ENCODE measurements at regions not wholly inside any gene's neighbourhood (a gene's known extent, or its start where the extent isn't known, plus 50 kb on each side); places are given as distances from the start of the nearest gene placed in this dataset.
A peak's percentile ranks its signal among the peaks of the same experiment; 100 is the strongest.
"Not testable (repeated sequence)": the region's sequence is repeated elsewhere in the genome, so short reads cannot be mapped to it uniquely, and the experiment has no call there.

GRCh38 chr7:32762206-32762924 is 129.2 kb downstream of the KBTBD2 start:
- DNase-seq: not testable (repeated sequence)

DNA sequence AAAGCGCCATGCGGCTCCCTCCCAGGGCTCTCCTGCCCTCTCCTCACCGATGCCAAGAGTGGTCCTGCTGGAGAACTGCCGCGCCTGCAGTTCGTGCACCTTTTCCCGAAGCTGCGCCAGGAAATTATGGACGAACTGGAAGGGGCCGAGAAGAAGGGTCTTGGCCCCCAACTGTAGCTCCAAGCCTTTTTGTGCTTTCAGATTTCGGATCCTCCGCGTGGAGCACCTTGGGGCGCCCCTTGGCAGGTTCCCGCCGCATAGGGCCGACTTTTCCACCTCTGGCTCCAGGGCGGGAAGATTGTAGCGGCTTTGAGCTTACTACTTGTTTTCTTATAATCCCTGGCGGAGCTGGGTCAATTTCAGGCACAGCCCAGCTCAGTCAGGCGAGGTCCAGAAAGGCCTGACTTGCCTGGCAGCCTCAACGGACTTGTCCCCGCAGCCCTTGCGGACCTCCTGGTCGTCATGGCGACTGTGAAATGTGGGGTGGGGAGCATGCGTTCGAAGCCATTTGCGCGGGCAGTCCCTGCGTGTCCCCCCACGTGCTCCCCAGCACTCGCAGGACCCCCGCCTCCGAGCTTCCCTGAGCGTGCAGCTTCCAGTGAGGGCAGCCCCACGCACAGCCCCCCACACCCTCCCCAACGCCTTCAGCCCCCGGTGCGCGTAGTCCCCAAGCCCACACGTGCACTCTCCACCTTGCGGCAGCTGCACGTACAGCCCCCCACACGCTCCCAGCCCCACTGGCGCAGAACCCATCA is 129.9 kb downstream of the KBTBD2 start:
- peak; percentile 31 for DNase-seq

- DNase-seq: not testable (repeated sequence)
Measured at GRCh38 chr7:32760755-32761154, 130.8 kb downstream of the KBTBD2 start.

- DNase-seq: not testable (repeated sequence)
Measured at GRCh38 chr7:32759859-32760258, 131.7 kb downstream of the KBTBD2 start.

- not testable (repeated sequence) for DNase-seq
Measured at GRCh38 chr7:32753872-32754271, 137.7 kb downstream of the KBTBD2 start.

GRCh38 chr7:32748337-32748736 is 143.2 kb downstream of the KBTBD2 start:
- not testable (repeated sequence) for DNase-seq

DNA sequence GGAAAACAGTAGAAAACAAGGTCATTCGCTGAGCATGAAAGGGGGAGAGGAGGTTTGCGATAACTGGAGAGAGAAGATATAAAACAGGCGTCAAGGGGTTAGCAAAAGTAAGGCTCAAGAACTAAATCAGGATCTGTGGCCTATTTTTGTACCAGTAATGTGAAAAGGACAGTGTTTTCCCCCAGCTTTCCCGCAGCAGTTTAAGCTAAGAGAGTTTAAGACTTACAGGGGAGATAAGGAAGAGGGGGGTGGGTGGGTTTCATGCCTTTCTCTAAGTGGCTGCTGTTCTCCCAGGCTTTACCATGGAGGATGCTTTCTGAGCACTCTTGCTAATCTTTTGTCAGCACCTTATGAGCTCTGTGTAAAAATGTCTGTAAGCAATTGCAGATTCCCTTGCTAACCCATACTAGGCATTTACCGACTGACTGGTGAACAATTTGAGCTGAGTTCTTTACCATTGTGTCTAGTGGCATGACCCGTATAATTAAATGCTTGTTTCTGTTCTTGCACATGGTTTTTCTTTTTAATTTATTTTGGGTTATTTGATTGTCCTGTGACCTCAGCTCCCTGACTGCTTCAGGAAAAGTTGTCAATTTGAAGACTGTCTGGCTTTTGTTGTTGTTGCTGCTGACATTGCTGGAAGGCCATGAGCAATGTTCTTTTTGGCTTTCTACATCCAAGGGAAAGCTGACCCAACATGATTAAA is 144.0 kb downstream of the KBTBD2 start:
- DNase-seq: not testable (repeated sequence)

DNA sequence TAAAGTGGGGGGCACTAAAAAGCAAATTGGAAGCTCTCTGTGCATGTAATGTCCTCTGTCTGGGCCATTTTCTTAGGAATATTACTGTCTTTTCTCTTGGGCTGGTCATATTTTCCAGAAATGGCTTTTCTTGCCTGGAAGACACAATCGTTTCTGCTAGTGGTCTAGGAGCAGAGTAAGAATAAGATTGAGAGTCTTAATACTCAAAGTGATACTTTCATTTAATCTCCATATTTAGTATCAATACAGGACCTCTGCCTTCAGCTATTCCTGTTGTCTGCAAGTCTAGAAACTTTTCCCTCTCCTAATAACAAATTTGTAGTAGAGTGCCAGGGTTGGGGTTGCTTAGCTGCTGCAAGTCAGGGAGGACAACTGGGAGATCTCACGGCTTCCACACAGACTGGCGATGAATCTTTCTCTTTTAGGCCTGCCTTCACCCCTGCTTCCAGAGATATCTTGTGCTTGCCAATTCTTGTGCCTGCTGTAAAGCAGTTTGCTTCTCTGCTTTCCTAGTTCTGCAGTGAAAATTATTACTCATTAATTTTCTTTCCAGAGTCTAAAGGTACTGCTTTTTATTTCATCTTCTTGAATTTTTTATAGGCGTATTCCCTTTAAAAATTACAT is 149.6 kb downstream of the KBTBD2 start:
- not testable (repeated sequence) for DNase-seq

DNA sequence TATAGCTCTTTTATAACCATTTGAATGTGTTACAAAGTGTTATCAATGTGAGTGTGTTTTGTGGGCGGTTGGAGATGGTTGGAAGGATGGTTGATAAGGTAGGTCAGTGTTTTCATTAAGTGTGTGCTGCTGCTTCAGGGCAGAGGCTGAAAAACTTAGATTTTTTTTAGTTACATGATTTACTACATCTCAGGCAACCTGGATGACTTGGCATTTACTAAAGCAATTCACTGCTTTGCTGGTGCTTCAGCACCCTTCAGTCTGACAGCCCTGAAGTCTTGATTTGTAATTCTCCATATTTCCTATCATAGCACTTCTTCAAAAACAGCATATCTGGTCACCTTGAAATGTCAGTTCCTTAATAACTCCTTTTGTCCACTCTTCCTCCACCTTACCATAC is 151.8 kb downstream of the KBTBD2 start:
- DNase-seq: not testable (repeated sequence)

- DNase-seq: not testable (repeated sequence)
Measured at GRCh38 chr7:32738390-32738789, 153.2 kb downstream of the KBTBD2 start.

- not testable (repeated sequence) for DNase-seq
Measured at GRCh38 chr7:32732767-32733166, 158.8 kb downstream of the KBTBD2 start.

DNA sequence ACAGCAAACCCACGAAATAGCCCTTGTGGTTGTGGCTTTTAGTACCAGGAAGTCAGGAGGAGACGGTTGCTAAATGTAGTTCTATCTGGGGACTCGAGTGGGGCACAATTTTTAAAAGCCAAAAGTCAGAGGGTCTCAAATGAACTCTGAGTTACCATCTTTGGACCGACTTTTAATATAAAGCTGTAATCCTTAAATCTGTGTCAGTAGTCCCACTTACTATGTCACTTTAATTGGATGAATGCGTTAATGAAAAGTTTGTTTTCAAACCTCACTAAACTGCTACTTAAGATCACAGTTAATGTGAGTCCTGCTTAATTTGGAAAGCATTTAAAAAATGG is 162.3 kb downstream of the KBTBD2 start:
- DNase-seq: not testable (repeated sequence)

DNA sequence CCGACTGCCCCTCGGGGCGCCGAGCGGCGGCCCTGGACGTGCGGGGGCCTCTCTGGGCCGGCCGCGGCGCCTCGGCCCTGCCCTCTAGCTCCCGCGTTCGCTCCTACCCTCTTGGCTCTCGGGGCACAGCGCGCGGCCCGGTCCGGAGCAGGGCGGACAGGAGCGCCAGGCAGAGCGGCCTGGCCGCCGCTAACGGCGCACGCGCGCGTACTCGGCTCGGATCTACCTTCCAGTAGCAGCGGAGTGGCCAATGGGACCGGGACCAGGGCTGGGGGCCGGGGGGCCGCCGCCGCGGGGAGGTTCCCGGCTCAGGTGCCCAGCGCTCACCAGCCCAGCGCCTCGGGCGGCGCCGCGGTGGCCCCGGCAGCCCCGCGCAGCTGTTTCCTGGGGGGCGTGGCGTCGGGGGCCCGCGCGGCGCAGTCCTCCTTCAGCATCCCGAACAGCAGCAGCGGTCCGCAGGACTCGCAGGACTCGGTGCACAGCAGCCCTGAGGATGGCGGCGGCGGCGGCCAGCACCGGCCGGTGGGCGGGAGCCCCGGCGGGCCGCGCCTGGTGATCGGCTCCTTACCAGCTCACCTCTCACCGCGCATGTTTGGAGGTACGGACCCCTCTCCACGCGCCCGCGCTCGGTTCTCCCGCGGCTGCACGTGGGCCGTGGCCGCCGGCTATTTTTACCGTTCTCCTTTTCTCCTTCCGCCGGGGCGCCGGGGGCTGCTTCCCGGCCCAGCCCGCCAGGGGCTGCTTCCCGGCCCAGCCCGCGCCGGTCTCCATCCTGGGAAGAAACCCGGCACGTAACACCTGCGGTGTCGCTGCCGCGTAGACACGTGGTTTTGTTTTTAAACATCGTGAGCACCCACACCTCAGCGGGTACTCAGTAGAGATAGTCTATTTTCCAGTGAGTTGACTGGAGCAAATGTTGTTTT is 162.9 kb downstream of the KBTBD2 start:
- peak; percentile 83 for DNase-seq

DNA sequence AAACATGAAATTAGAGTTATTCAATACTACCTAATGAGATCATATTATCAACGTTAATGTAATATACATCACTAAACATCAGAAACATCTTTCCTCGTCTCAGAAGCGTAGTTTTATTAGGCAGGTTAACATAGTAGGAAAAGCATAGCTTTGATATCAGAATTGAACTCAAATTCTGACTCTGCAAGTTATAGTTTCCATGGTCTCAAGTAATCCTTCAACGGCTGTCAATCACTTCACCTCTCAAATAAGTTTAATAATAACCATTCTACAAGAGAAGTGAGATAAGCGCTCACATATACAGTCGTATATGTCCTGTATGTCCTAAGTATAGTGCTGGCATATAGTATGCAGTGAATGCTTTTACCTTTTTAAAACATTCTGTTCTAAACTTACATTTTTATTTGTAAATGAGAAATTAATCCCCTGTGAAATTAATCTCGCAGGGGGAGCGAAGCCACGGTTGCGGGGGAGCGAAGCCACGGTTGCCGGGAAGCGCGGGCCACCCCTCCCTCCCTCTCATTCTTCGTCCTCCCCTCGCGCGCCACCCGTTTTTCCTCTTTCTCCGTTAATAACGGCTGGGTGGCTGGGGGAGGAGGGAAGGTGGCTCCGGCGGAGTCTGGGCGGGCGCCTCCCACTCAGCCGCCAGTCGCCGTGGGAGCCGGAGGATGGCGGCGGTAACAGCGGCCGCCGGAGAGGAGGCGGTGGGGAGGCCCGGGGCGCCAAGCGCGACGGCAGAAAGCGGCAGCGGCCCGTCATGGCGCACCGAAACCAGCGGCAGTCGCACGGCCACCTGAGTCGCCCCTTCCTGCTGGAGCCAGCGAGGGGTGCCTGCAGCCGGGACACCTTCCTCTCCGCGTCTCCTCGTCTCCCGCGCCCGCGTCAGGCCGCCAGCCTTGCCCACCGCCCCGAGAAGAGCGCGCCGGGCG is 163.8 kb downstream of the KBTBD2 start:
- peak; percentile 52 for DNase-seq

GRCh38 chr7:32722837-32723236 is 168.7 kb downstream of the KBTBD2 start:
- DNase-seq: not testable (repeated sequence)

DNA sequence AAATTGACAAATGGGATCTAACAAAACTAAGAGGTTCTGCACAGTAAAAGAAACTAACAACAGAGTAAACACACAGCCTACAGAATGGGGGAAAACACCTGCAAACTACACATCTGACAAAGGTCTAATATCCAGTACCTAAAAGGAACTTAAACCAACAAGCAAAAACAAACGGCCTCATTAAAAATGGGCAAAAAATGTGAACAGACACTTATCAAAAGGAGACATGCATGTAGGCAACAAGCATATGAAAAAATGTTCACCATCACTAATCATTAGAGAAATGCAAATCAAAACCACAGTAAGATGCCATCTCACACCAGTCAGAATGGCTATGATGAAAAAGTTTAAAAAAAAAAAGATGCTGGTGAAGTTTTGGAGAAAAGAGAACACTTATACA is 197.4 kb downstream of the KBTBD2 start:
- DNase-seq: no peak

DNA sequence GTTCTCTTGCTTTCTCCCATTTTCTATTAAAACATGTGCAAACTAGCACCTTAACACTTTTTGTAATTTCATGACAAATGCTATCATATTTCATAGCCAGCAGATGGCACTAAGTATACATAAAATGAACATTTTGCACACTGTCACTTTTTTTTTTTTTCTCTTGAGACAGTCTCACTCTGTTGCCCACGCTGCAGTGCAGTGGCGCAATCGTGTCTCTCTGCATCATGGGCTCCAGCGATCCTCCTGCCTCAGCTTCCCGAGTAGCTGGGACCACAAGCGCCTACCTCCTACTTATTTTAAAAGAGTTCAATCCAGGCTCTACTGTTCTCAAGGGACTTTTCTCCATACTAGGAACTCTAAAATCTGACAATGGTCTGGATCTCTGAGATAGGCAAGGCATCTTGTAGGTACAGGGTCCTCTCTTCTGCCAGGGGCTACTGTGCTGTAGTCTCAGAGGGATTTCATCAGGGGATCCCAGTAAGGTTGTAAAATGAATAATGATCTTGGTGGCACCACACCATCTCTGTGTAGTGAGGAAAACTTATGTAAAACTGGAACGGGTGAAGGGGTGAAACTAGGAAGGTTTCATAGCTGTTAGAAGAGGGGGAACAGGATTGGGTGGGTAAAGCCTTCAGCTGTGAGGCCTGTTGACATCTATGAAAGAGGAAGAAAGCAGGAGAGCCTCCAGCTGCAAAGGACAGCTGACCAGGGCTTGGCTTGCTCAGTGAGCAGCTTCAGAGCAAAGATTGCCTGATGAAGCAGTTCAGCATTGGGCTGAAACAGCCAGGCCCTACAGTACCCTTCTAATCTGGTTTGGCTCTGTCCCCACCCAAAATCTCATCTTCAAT is 196.9 kb downstream of the AVL9 start:
- DNase-seq: not testable (repeated sequence)

DNA sequence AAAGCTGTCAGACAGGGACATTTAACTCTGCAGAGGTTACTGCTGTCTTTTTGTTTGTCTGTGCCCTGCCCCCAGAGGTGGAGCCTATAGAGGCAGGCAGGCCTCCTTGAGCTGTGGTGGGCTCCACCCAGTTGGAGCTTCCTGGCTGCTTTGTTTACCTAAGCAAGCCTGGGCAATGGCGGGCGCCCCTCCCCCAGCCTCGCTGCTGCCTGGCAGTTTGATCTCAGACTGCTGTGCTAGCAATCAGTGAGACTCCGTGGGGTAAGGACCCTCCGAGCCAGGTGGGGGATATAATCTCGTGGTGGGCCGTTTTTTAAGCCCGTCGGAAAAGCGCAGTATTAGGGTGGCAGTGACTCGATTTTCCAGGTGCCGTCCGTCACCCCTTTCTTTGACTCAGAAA is 192.8 kb downstream of the AVL9 start:
- not testable (repeated sequence) for DNase-seq

DNA sequence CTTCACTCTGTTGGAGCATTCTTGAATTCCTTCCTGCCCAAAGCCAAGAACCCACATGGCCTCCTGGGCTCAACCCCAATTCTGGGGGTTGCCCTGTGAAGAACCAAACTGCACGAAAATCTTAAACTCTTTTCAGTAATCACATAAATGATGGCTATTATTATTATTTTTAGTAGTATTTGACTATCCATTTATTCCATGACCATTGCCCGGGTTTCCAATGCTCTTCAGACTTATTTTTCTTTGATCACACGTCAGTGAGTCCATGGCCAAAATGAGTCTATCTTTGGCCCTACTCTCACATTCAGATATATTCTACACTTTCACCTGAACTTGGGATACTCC is 185.9 kb downstream of the AVL9 start:
- no peak for DNase-seq
